HEK293T (cell line): ENCODE measurements at regions not wholly inside any gene's neighbourhood (a gene's known extent, or its start where the extent isn't known, plus 50 kb on each side); places are given as distances from the start of the nearest gene placed in this dataset.

Experiments used
- CTCF ChIA-PET: fragments of 350-600 bp; formaldehyde crosslinking; extraction: SDS; loops from one replicate; lab custom pipeline; 2021; ENCODE audit warnings: antibody characterized with exemption, inconsistent platforms; lab: Yijun Ruan, JAX
- POLR2A ChIA-PET: fragments of 350-600 bp; formaldehyde crosslinking; extraction: SDS; loops from one replicate; lab custom pipeline; 2020; ENCODE audit warnings: antibody characterized with exemption, inconsistent platforms; lab: Yijun Ruan, JAX
- DNase-seq: peaks from one replicate; pipeline ENCODE4 v3.0.0; 2012; ENCODE audit warnings: mixed read lengths; ENCODE audit errors: extremely low spot score
- ARNT ChIP-seq: fragments of 450-650 bp; IDR thresholded peaks from 2 replicates; pipeline ENCODE4 v1.6.1; 2017; ENCODE audit warnings: mild to moderate bottlenecking
- BHLHE40 ChIP-seq: fragments of 450-650 bp; IDR thresholded peaks from 2 replicates; pipeline ENCODE4 v1.6.1; 2016; ENCODE audit warnings: mild to moderate bottlenecking, moderate library complexity, borderline replicate concordance
- CTBP1 ChIP-seq: fragments of 450-650 bp; IDR thresholded peaks from 2 replicates; pipeline ENCODE4 v1.6.1; 2016; ENCODE audit warnings: borderline replicate concordance
- ELF4 ChIP-seq: fragments of 450-650 bp; IDR thresholded peaks from 2 replicates; pipeline ENCODE4 v1.6.1; 2017; ENCODE audit warnings: antibody characterized with exemption
- FOXA1 ChIP-seq: fragments of 450-650 bp; IDR thresholded peaks from 2 replicates; pipeline ENCODE4 v1.6.1; 2016; ENCODE audit warnings: mild to moderate bottlenecking
- FOXK2 ChIP-seq: fragments of 450-650 bp; IDR thresholded peaks from 2 replicates; pipeline ENCODE4 v1.6.1; 2016; ENCODE audit warnings: mild to moderate bottlenecking
- FOXM1 ChIP-seq: fragments of 450-650 bp; IDR thresholded peaks from 2 replicates; pipeline ENCODE4 v1.6.1; 2017; ENCODE audit warnings: mild to moderate bottlenecking, borderline replicate concordance
- HDGF ChIP-seq: fragments of 450-650 bp; IDR thresholded peaks from 2 replicates; pipeline ENCODE4 v1.6.1; 2017; ENCODE audit warnings: antibody characterized with exemption, borderline replicate concordance
- L3MBTL2 ChIP-seq: fragments of 450-650 bp; conservative IDR thresholded peaks from 2 replicates; pipeline ENCODE4 v1.6.1; 2016; ENCODE audit warnings: mild to moderate bottlenecking
- LEF1 ChIP-seq: fragments of 450-650 bp; IDR thresholded peaks from 2 replicates; pipeline ENCODE4 v1.6.1; 2017; ENCODE audit warnings: mild to moderate bottlenecking, borderline replicate concordance
- NFRKB ChIP-seq: fragments of 450-650 bp; IDR thresholded peaks from 2 replicates; pipeline ENCODE4 v1.6.1; 2016; ENCODE audit warnings: mild to moderate bottlenecking, moderate library complexity
- SP1 ChIP-seq: fragments of 450-650 bp; IDR thresholded peaks from 2 replicates; pipeline ENCODE4 v1.6.1; 2017
- SUZ12 ChIP-seq: fragments of 450-650 bp; IDR thresholded peaks from 2 replicates; pipeline ENCODE4 v1.6.1; 2016; ENCODE audit warnings: mild to moderate bottlenecking
- TARDBP ChIP-seq: fragments of 450-650 bp; IDR thresholded peaks from 2 replicates; pipeline ENCODE4 v1.6.1; 2016
- ZNF384 ChIP-seq: fragments of 450-650 bp; IDR thresholded peaks from 2 replicates; pipeline ENCODE4 v1.6.1; 2016
- TF ChIP-seq, protein P1 (sequence below): fragments of 450-650 bp; IDR thresholded peaks from 2 replicates; pipeline ENCODE4 v1.6.1; 2016

GRCh38 chr10:118956802-118957442, 72.6 kb upstream of the NANOS1 start:
- CTCF ChIA-PET: no interaction called here
- POLR2A ChIA-PET: no interaction called here
- DNase-seq: no peak
- TF ChIP-seq FOXA1 (no peak), SP1 (no peak), BHLHE40 (no peak), FOXK2 (no peak), NFRKB (no peak), FOXM1 (no peak), LEF1 (no peak), TARDBP (no peak), SUZ12 (no peak), ELF4 (no peak), ARNT (no peak), HDGF (no peak), L3MBTL2 (no peak)
- TF ChIP-seq, protein P1, sequence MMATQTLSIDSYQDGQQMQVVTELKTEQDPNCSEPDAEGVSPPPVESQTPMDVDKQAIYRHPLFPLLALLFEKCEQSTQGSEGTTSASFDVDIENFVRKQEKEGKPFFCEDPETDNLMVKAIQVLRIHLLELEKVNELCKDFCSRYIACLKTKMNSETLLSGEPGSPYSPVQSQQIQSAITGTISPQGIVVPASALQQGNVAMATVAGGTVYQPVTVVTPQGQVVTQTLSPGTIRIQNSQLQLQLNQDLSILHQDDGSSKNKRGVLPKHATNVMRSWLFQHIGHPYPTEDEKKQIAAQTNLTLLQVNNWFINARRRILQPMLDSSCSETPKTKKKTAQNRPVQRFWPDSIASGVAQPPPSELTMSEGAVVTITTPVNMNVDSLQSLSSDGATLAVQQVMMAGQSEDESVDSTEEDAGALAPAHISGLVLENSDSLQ: no peak

- CTCF ChIA-PET: no interaction called here
- DNase-seq: no peak
- POLR2A ChIA-PET: no interaction called here
- TF ChIP-seq LEF1: no peak
These were observed 72.1 kb upstream of the NANOS1 start for GRCh38 chr10:118957443-118957825.

DNA sequence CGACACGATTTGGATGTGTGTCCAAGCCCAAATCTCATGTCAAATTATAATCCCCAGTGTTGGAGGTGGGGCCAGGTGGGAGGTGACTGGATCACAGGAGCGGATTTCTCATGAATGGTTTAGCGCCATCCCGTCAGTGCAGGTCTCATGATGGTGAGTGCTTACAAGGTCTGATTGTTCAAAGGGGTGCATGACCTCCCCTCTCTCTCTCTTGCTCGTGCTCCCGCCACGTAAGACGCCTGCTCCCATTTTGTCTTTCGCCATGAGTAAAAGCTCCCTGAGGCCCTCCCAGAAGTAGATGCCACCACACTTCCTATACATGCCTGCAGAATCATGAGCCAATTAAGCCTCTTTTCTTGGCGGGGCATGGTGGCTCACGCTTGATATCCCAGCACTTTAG, 71.5 kb upstream of the NANOS1 start:
- DNase-seq: no peak
- CTCF ChIA-PET: no interaction called here
- TF ChIP-seq ZNF384 (no peak), ELF4 (no peak), BHLHE40 (no peak), FOXA1 (no peak)
- POLR2A ChIA-PET: no interaction called here

GRCh38 chr10:118958559-118958958, 71.0 kb upstream of the NANOS1 start:
- ChIA-PET CTCF (no interaction called here), POLR2A (no interaction called here)
- TF ChIP-seq SUZ12 (no peak), SP1 (no peak), TARDBP (no peak), HDGF (no peak), ELF4 (no peak), FOXK2 (no peak), CTBP1 (no peak), NFRKB (no peak), ARNT (no peak), BHLHE40 (no peak)
- TF ChIP-seq, protein P1: no peak
- no peak for DNase-seq

GRCh38 chr10:118958984-118959925, 70.3 kb upstream of the NANOS1 start:
- ChIA-PET CTCF (no interaction called here), POLR2A (no interaction called here)
- DNase-seq: no peak
- TF ChIP-seq CTBP1 (no peak), FOXK2 (no peak)

GRCh38 chr10:118960157-118961090, 69.1 kb upstream of the NANOS1 start:
- CTCF ChIA-PET: interaction anchor here (1.1 kb wide), 1 partner anchor 9 kb away, joined by 4 read pairs; no protein-coding TSS in a partner anchor

More at GRCh38 chr10:118960157-118961090, 69.1 kb upstream of the NANOS1 start:
- POLR2A ChIA-PET: interaction anchor here (0.8 kb wide), 1 partner anchor 10 kb away, joined by 3 read pairs; no protein-coding TSS in a partner anchor
- no peak for TF ChIP-seq FOXA1
- TF ChIP-seq, protein P1: no peak
- TF ChIP-seq ARNT: no peak
- TF ChIP-seq LEF1: no peak
- no peak for TF ChIP-seq TARDBP
- no peak for DNase-seq
